22Rv1 (cell line): ENCODE measurements at regions not wholly inside any gene's neighbourhood (a gene's known extent, or its start where the extent isn't known, plus 50 kb on each side); places are given as distances from the start of the nearest gene placed in this dataset.
"Not testable (repeated sequence)": the region's sequence is repeated elsewhere in the genome, so short reads cannot be mapped to it uniquely, and the experiment has no call there.

Experiments used
- CTCF ChIP-seq: fragments of 450-650 bp; IDR thresholded peaks from 2 replicates; pipeline ENCODE4 v1.5.1; 2017; ENCODE audit warnings: mild to moderate bottlenecking
- ZFX ChIP-seq: fragments of 450-650 bp; IDR thresholded peaks from 2 replicates; pipeline ENCODE4 v1.6.1; 2017; ENCODE audit warnings: antibody characterized with exemption, borderline replicate concordance

GRCh38 chr1:3999514-3999913 is 99.4 kb upstream of the C1orf174 start:
- TF ChIP-seq CTCF, ZFX: not testable (repeated sequence)
